AG09309 (cell line): ENCODE measurements at regions not wholly inside any gene's neighbourhood (a gene's known extent, or its start where the extent isn't known, plus 50 kb on each side); places are given as distances from the start of the nearest gene placed in this dataset.

Source experiments
- DNase-seq: peaks from one replicate; pipeline ENCODE4 v3.0.0-alpha.2; 2010; ENCODE audit warnings: low read depth
- H3K4me3 ChIP-seq: 2 replicates; pipeline ENCODE4 v1.5.1; 2011; ENCODE audit warnings: mild to moderate bottlenecking, low read depth, low read length, moderate library complexity; ENCODE audit not compliant: control insufficient read depth
- TF ChIP-seq, protein P1 (sequence below): IDR thresholded peaks from 2 replicates; pipeline ENCODE4 v1.5.1; 2011; ENCODE audit warnings: mild to moderate bottlenecking, low read depth, low read length, inconsistent platforms; ENCODE audit not compliant: insufficient read depth, control insufficient read depth; ENCODE audit errors: missing control alignments

DNA sequence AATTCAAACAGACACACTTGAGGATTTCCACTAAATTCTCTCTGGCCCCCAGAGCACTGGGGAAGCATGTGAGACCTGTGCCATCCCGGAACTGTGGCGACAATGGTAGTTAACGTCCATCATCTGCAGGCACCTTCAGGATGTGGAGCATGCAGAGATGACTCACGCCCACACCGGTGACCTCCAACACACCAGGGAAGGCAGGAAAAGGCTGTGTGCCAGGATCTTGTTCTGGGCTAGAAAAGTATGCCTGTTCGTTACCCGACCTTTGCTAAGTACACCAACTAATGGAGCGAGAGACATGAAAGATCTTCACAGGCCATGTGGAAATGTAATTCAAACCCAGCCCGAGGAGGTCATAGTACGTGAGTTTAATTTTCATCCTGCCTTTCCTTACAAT lies 208.8 kb downstream of the MELK start:
- no peak overlapping the region for H3K4me3 ChIP-seq
- no peak for DNase-seq
- TF ChIP-seq, protein P1, sequence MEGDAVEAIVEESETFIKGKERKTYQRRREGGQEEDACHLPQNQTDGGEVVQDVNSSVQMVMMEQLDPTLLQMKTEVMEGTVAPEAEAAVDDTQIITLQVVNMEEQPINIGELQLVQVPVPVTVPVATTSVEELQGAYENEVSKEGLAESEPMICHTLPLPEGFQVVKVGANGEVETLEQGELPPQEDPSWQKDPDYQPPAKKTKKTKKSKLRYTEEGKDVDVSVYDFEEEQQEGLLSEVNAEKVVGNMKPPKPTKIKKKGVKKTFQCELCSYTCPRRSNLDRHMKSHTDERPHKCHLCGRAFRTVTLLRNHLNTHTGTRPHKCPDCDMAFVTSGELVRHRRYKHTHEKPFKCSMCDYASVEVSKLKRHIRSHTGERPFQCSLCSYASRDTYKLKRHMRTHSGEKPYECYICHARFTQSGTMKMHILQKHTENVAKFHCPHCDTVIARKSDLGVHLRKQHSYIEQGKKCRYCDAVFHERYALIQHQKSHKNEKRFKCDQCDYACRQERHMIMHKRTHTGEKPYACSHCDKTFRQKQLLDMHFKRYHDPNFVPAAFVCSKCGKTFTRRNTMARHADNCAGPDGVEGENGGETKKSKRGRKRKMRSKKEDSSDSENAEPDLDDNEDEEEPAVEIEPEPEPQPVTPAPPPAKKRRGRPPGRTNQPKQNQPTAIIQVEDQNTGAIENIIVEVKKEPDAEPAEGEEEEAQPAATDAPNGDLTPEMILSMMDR = no peak
